ENCODE measurements at regions not wholly inside any gene's neighbourhood (a gene's known extent, or its start where the extent isn't known, plus 50 kb on each side); places are given as distances from the start of the nearest gene placed in this dataset.

DNA sequence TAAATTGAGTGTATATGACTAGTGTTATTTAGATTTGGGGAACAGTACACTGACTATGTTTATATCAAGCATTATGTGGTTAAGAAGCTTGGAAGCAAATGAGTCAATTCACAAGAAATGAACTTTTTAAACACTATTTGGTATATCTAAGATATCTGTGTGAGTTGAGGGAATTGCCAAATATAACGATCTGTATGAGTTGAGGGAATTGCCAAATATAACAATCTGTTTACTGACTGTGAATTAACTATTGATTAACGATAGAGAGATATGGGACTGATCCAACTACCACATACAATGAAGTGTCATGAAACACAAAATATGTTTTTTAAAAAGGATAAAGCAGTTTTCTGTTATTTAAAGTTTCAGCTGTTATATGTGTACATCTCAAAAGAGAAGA, 301.4 kb downstream of the TENT4A start:
- TF ChIP-seq CTCF (IDR thresholded peaks at IDR 0.05; ENCODE audit: poor library complexity): no peak
- no peak for TF ChIP-seq EZH2 (IDR thresholded peaks at IDR 0.05; ENCODE audit: borderline replicate concordance)
- no peak for TF ChIP-seq EZH2phosphoT487 (IDR thresholded peaks at IDR 0.05; ENCODE audit: low read depth, severe bottlenecking, unreplicated experiment)
